ENCODE measurements at regions not wholly inside any gene's neighbourhood (a gene's known extent, or its start where the extent isn't known, plus 50 kb on each side); places are given as distances from the start of the nearest gene placed in this dataset.

GRCh38 chr3:102084006-102084405 is 234.7 kb downstream of the NFKBIZ start:
- no peak overlapping the region for H3K27ac ChIP-seq
- H3K9me3 ChIP-seq: no peaks in the 10 kb centered on the region
- intact Hi-C loops (cut with DNase I): loop anchor here in 1 of 10 donors (10.0 kb wide), 1 partner anchor 121 kb away; no protein-coding TSS in a partner anchor
- no peak for ATAC-seq
- WGBS, 2 donors: 78 to 79% methylated on average over 3 of the region's 3 CpGs
- no peak overlapping the region for H3K4me3 ChIP-seq
- no peaks in the 10 kb centered on the region for H3K27me3 ChIP-seq
- peaks cover 0 to 11% (median 0%) of the 10 kb centered on the region in 9 donors for H3K4me1 ChIP-seq
- TF ChIP-seq, protein P1, sequence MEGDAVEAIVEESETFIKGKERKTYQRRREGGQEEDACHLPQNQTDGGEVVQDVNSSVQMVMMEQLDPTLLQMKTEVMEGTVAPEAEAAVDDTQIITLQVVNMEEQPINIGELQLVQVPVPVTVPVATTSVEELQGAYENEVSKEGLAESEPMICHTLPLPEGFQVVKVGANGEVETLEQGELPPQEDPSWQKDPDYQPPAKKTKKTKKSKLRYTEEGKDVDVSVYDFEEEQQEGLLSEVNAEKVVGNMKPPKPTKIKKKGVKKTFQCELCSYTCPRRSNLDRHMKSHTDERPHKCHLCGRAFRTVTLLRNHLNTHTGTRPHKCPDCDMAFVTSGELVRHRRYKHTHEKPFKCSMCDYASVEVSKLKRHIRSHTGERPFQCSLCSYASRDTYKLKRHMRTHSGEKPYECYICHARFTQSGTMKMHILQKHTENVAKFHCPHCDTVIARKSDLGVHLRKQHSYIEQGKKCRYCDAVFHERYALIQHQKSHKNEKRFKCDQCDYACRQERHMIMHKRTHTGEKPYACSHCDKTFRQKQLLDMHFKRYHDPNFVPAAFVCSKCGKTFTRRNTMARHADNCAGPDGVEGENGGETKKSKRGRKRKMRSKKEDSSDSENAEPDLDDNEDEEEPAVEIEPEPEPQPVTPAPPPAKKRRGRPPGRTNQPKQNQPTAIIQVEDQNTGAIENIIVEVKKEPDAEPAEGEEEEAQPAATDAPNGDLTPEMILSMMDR (IDR thresholded peaks at IDR 0.05): no peak
- no peak for DNase-seq
- no peaks in the 10 kb centered on the region for H3K36me3 ChIP-seq

DNA sequence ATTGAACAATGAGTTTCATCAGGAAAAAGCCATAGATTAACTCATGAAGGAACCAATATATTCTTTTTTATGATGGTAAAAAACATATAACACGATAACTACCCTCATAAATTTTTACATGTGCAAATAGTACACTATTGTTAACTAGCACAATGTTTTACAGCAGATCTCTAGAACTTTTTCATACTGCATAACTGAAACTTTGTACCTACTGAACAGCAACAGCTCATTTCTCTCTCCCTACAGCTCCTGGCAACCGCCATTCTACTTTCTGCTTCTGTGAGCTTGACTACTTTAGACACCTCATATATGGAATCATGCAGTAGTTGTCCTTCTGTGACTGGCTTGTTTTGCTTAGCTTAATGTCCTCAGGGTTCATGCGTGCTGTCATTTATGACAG is 235.4 kb downstream of the NFKBIZ start:
- TF ChIP-seq, protein P1 (IDR thresholded peaks at IDR 0.05): no peak
- WGBS, 2 donors: 96 to 98% methylated on average over 3 of the region's 3 CpGs
- ATAC-seq: no peak

GRCh38 chr3:102085431-102086176 is 236.3 kb downstream of the NFKBIZ start:
- 82% methylated on average over 3 of the region's 3 CpGs for WGBS, 2 donors
- peaks cover 0 to 12% (median 7%) of the 10 kb centered on the region in 9 donors for H3K4me1 ChIP-seq
- H3K9me3 ChIP-seq: no peaks in the 10 kb centered on the region
- ATAC-seq (no peak), DNase-seq (no peak)
- no peaks in the 10 kb centered on the region for H3K27me3 ChIP-seq
- no peaks in the 10 kb centered on the region for H3K36me3 ChIP-seq
- no peak overlapping the region for H3K4me3 ChIP-seq
- no peak overlapping the region for H3K27ac ChIP-seq
- TF ChIP-seq, protein P1 (IDR thresholded peaks at IDR 0.05): no peak
- intact Hi-C loops (cut with DNase I): loop anchor here in 1 of 10 donors (10.0 kb wide), 1 partner anchor 119 kb away; no protein-coding TSS in a partner anchor

More for the DNA sequence above, 235.4 kb downstream of the NFKBIZ start:
- DNase-seq: no peak
- Histone ChIP-seq H3K27ac (no peak overlapping the region), H3K4me3 (no peak overlapping the region), H3K4me1 (peaks cover 0 to 8% (median 0%) of the 10 kb centered on the region in 9 donors), H3K27me3 (no peaks in the 10 kb centered on the region), H3K36me3 (no peaks in the 10 kb centered on the region), H3K9me3 (no peaks in the 10 kb centered on the region)
- intact Hi-C loops (cut with DNase I): loop anchor here in 1 of 10 donors (10.0 kb wide), 1 partner anchor 120 kb away; no protein-coding TSS in a partner anchor

- Histone ChIP-seq H3K4me3 (no peak overlapping the region), H3K9me3 (no peaks in the 10 kb centered on the region), H3K27me3 (no peaks in the 10 kb centered on the region), H3K4me1 (peaks cover 0 to 17% (median 8%) of the 10 kb centered on the region in 9 donors), H3K27ac (no peak overlapping the region), H3K36me3 (no peaks in the 10 kb centered on the region)
- DNase-seq (no peak), ATAC-seq (no peak)
- intact Hi-C loops (cut with DNase I): loop anchor here in 1 of 10 donors (10.0 kb wide), 1 partner anchor 118 kb away; no protein-coding TSS in a partner anchor
- TF ChIP-seq, protein P1 (IDR thresholded peaks at IDR 0.05): no peak
- 77 to 79% methylated on average over 4 of the region's 4 CpGs for WGBS, 2 donors
These were observed 237.9 kb downstream of the NFKBIZ start for GRCh38 chr3:102087236-102087635.
